ENCODE measurements at regions not wholly inside any gene's neighbourhood (a gene's known extent, or its start where the extent isn't known, plus 50 kb on each side); places are given as distances from the start of the nearest gene placed in this dataset.

DNA sequence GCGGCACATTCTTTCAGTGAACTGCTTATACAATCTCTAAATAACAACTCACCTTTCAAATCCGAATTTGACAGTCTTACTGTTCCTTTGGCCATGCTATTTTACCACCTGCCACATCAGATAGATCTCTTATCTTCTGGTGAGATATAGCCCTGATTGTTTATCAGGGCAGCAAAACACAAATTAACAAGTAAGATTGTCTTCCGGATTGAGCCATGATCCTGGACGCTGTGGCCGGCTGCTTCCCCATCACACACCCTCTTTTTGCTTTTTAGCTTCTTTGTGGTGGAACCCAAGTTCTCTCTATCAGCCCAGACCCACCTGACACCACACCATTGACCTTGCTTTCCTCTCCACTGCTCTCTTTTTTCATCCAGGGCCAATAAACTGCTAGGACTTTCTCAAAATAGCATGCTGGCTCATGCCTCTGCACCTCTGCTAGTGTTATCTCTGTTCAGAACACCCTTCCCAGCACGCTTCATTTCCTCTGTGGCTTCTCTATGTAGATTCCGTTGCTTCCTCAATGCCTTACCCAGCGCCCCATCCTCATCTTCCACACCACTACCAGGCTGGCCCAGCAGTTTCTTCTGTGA lies 111.8 kb upstream of the CNTNAP5 start:
- DNase-seq (ENCODE audit: low read depth) = no peak
- no peaks in the 10 kb centered on the region for H3K27me3 ChIP-seq (ENCODE audit: control insufficient read depth, insufficient read depth, low read length)
- ChIA-PET CTCF (no interaction called here), POLR2A (no interaction called here)
- H3K36me3 ChIP-seq (ENCODE audit: control insufficient read depth, insufficient read depth, low read length) = no peaks in the 10 kb centered on the region
- no peak overlapping the region for H3K4me3 ChIP-seq (ENCODE audit: low read depth, low read length)
- TF ChIP-seq, protein P1, sequence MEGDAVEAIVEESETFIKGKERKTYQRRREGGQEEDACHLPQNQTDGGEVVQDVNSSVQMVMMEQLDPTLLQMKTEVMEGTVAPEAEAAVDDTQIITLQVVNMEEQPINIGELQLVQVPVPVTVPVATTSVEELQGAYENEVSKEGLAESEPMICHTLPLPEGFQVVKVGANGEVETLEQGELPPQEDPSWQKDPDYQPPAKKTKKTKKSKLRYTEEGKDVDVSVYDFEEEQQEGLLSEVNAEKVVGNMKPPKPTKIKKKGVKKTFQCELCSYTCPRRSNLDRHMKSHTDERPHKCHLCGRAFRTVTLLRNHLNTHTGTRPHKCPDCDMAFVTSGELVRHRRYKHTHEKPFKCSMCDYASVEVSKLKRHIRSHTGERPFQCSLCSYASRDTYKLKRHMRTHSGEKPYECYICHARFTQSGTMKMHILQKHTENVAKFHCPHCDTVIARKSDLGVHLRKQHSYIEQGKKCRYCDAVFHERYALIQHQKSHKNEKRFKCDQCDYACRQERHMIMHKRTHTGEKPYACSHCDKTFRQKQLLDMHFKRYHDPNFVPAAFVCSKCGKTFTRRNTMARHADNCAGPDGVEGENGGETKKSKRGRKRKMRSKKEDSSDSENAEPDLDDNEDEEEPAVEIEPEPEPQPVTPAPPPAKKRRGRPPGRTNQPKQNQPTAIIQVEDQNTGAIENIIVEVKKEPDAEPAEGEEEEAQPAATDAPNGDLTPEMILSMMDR (IDR thresholded peaks at IDR 0.05; ENCODE audit: insufficient read depth, low read depth, low read length) = no peak

- Histone ChIP-seq H3K27me3 (ENCODE audit: control insufficient read depth, insufficient read depth, low read length) (no peaks in the 10 kb centered on the region), H3K4me3 (ENCODE audit: low read depth, low read length) (no peak overlapping the region), H3K36me3 (ENCODE audit: control insufficient read depth, insufficient read depth, low read length) (no peaks in the 10 kb centered on the region)
- no peak for DNase-seq (ENCODE audit: low read depth)
- ChIA-PET POLR2A (no interaction called here), CTCF (no interaction called here)
- TF ChIP-seq, protein P1 (IDR thresholded peaks at IDR 0.05; ENCODE audit: insufficient read depth, low read depth, low read length) = no peak
Observed at GRCh38 chr2:123915380-123915779, 109.7 kb upstream of the CNTNAP5 start.

- H3K27me3 ChIP-seq (ENCODE audit: control insufficient read depth, insufficient read depth, low read length) = no peaks in the 10 kb centered on the region
- ChIA-PET CTCF (no interaction called here), POLR2A (no interaction called here)
- no peak overlapping the region for H3K4me3 ChIP-seq (ENCODE audit: low read depth, low read length)
- no peak for DNase-seq (ENCODE audit: low read depth)
- TF ChIP-seq, protein P1 (IDR thresholded peaks at IDR 0.05; ENCODE audit: insufficient read depth, low read depth, low read length) = no peak
- no peaks in the 10 kb centered on the region for H3K36me3 ChIP-seq (ENCODE audit: control insufficient read depth, insufficient read depth, low read length)
Observed at GRCh38 chr2:123916051-123916450, 109.0 kb upstream of the CNTNAP5 start.

- no peaks in the 10 kb centered on the region for H3K36me3 ChIP-seq (ENCODE audit: control insufficient read depth, insufficient read depth, low read length)
- no peak overlapping the region for H3K4me3 ChIP-seq (ENCODE audit: low read depth, low read length)
Observed at GRCh38 chr2:123916531-123916930, 108.6 kb upstream of the CNTNAP5 start.

GRCh38 chr2:123917241-123917640 lies 107.8 kb upstream of the CNTNAP5 start:
- ChIA-PET CTCF (no interaction called here), POLR2A (no interaction called here)
- TF ChIP-seq, protein P1 (IDR thresholded peaks at IDR 0.05; ENCODE audit: insufficient read depth, low read depth, low read length) = no peak
- no peaks in the 10 kb centered on the region for H3K27me3 ChIP-seq (ENCODE audit: control insufficient read depth, insufficient read depth, low read length)
- DNase-seq (ENCODE audit: low read depth) = no peak
- H3K36me3 ChIP-seq (ENCODE audit: control insufficient read depth, insufficient read depth, low read length) = no peaks in the 10 kb centered on the region
- H3K4me3 ChIP-seq (ENCODE audit: low read depth, low read length) = no peak overlapping the region

More at GRCh38 chr2:123916531-123916930, 108.6 kb upstream of the CNTNAP5 start:
- DNase-seq (ENCODE audit: low read depth) = no peak
- ChIA-PET POLR2A (no interaction called here), CTCF (no interaction called here)
- no peaks in the 10 kb centered on the region for H3K27me3 ChIP-seq (ENCODE audit: control insufficient read depth, insufficient read depth, low read length)
- TF ChIP-seq, protein P1 (IDR thresholded peaks at IDR 0.05; ENCODE audit: insufficient read depth, low read depth, low read length) = no peak

Measured in BJ (cell line).